Endothelial cell of umbilical vein (primary cell): ENCODE measurements at regions not wholly inside any gene's neighbourhood (a gene's known extent, or its start where the extent isn't known, plus 50 kb on each side); places are given as distances from the start of the nearest gene placed in this dataset.

ENCODE experiments used
- BruUV-seq: library from RNA; stranded (reverse); fragments of 400-500 nt; replicated peaks from 2 replicates; lab custom pipeline; 2021; lab: Mats Ljungman, UMichigan
- CTCF ChIA-PET: fragments of 300-600, 350-600 bp; sonication (Branson Sonifier 250); formaldehyde crosslinking; loops from one replicate; lab custom pipeline; 2021; ENCODE audit warnings: antibody characterized with exemption, inconsistent platforms; lab: Charles Lee
- POLR2A ChIA-PET: fragments of 300-600, 350-600 bp; sonication (Branson Sonifier 250); formaldehyde crosslinking; loops from one replicate; lab custom pipeline; 2021; ENCODE audit warnings: antibody characterized with exemption, inconsistent platforms; lab: Charles Lee
- DNase-seq: peaks from one replicate; pipeline ENCODE4 v3.0.0-alpha.2; 2011; ENCODE audit warnings: low read depth, low spot score
- FAIRE-seq: peaks from 2 replicates; lab custom pipeline; 2011; peaks lifted over from hg19 to GRCh38; lab: Jason Lieb, UNC
- H2AFZ ChIP-seq: 2 replicates; pipeline ENCODE4 v1.6.0; 2012; ENCODE audit warnings: low read depth, low read length, control low read depth, inconsistent platforms
- H3K27ac ChIP-seq: 2 replicates; pipeline ENCODE4 v1.5.1; 2011; ENCODE audit warnings: low read depth, mild to moderate bottlenecking, control low read depth, low read length, moderate library complexity; ENCODE audit not compliant: insufficient read depth
- H3K27me3 ChIP-seq, 2 experiments: 2 replicates each; pipeline versions ENCODE4 v1.6.0 to v1.6.1; 2011; ENCODE audit warnings: low read length in 2 of 2, mixed read lengths in 1 of 2; ENCODE audit not compliant: control insufficient read depth in 2 of 2, insufficient read depth in 2 of 2
- H3K36me3 ChIP-seq, 2 experiments: 2 replicates in 1 of 2; 3 replicates in 1 of 2; pipeline ENCODE4 v1.5.1; 2011; ENCODE audit warnings: low read length in 2 of 2, mild to moderate bottlenecking in 1 of 2, moderate library complexity in 1 of 2; ENCODE audit not compliant: control insufficient read depth in 2 of 2, insufficient read depth in 2 of 2; ENCODE audit errors: extremely low read depth in 1 of 2
- H3K4me1 ChIP-seq: 3 replicates; pipeline ENCODE4 v1.5.1; 2011; ENCODE audit warnings: mild to moderate bottlenecking, low read length; ENCODE audit not compliant: control insufficient read depth, insufficient read depth; ENCODE audit errors: extremely low read depth
- H3K4me2 ChIP-seq: 2 replicates; pipeline ENCODE4 v1.6.1; 2011; ENCODE audit warnings: low read length, control low read depth, mixed read lengths; ENCODE audit not compliant: insufficient read depth
- H3K4me3 ChIP-seq, 3 experiments: fragments of 200-600 bp in 1 of 3; sonication (generic), shearing (Covaris generic) in 1 of 3; replicated peaks in 1 of 3; 2 replicates each; pipeline ENCODE4 v1.5.1; 2011 to 2016; ENCODE audit warnings: control low read depth in 3 of 3, low read length in 3 of 3, mild to moderate bottlenecking in 2 of 3, inconsistent platforms in 1 of 3, low read depth in 1 of 3, moderate library complexity in 1 of 3; ENCODE audit not compliant: insufficient read depth in 1 of 3
- H3K79me2 ChIP-seq: 2 replicates; pipeline ENCODE4 v1.6.0; 2012; ENCODE audit warnings: low read length, inconsistent platforms; ENCODE audit not compliant: control insufficient read depth, insufficient read depth
- H3K9ac ChIP-seq: replicated peaks from 2 replicates; pipeline ENCODE3; 2011; ENCODE audit warnings: low read length, control low read depth; ENCODE audit not compliant: insufficient read depth; ENCODE audit errors: extremely low read depth
- H3K9me1 ChIP-seq: replicated peaks from 3 replicates; pipeline ENCODE4 v1.6.0; 2011; ENCODE audit warnings: mild to moderate bottlenecking, low read length; ENCODE audit not compliant: control insufficient read depth, insufficient read depth; ENCODE audit errors: extremely low read depth
- H3K9me3 ChIP-seq: replicated peaks from 2 replicates; pipeline ENCODE4 v1.5.1; 2012; ENCODE audit warnings: low read length, inconsistent platforms; ENCODE audit not compliant: control insufficient read depth, insufficient read depth
- H4K20me1 ChIP-seq: replicated peaks from 2 replicates; pipeline ENCODE3; 2011; ENCODE audit warnings: mild to moderate bottlenecking, low read length; ENCODE audit not compliant: control insufficient read depth, insufficient read depth; ENCODE audit errors: extremely low read depth
- EZH2 ChIP-seq: IDR thresholded peaks from 2 replicates; pipeline ENCODE4 v1.6.1; 2012; ENCODE audit warnings: borderline replicate concordance, low read depth, mild to moderate bottlenecking, moderate library complexity, low read length, inconsistent platforms; ENCODE audit not compliant: severe bottlenecking
- FOS ChIP-seq: IDR thresholded peaks from 2 replicates; pipeline ENCODE4 v1.6.1; 2011; ENCODE audit warnings: mild to moderate bottlenecking, low read length, moderate library complexity, borderline replicate concordance; ENCODE audit not compliant: insufficient read depth
- GATA2 ChIP-seq: IDR thresholded peaks from 2 replicates; pipeline ENCODE4 v1.7.0; 2011; ENCODE audit warnings: low read depth, mild to moderate bottlenecking, moderate library complexity, mixed read lengths, low read length; ENCODE audit not compliant: insufficient read length, insufficient read depth
- JUN ChIP-seq: IDR thresholded peaks from 2 replicates; pipeline ENCODE4 v1.6.1; 2011; ENCODE audit warnings: borderline replicate concordance, low read depth; ENCODE audit not compliant: insufficient read length, insufficient read depth
- MYC ChIP-seq: IDR thresholded peaks from one replicate; pipeline ENCODE4 v1.6.1; 2011; ENCODE audit warnings: mild to moderate bottlenecking, low read depth, low read length
- POLR2A ChIP-seq: IDR thresholded peaks from 2 replicates; pipeline ENCODE4 v1.6.1; 2012; ENCODE audit warnings: low read depth, mild to moderate bottlenecking, control low read depth, low read length
- POLR2AphosphoS5 ChIP-seq: IDR thresholded peaks from 2 replicates; pipeline ENCODE4 v1.6.1; 2012; ENCODE audit warnings: low read depth, mild to moderate bottlenecking, control low read depth, low read length, moderate library complexity; ENCODE audit not compliant: insufficient read depth
- dilution Hi-C: fragments of 300-500 bp; cut with MboI; formaldehyde crosslinking; loops from one replicate; pipeline ENCODE4 v1.15.0; 2019; ENCODE audit warnings: low sequenced_read_pairs; ENCODE audit not compliant: extremely low pct_ligation_motif_present
- intact Hi-C: fragments of 100-400 bp; cut with micrococcal nuclease; formaldehyde crosslinking; loops from one replicate; pipeline ENCODE4 v1.10.0; 2022
- TF ChIP-seq, protein P1 (sequence below), 2 donors: IDR thresholded peaks; 1 replicate in 1 of 2; 2 replicates in 1 of 2; pipeline ENCODE4 v1.5.1; 2011; ENCODE audit warnings: low read length in 2 of 2, mild to moderate bottlenecking in 2 of 2, moderate library complexity in 2 of 2, control low read depth in 1 of 2, inconsistent platforms in 1 of 2, low read depth in 1 of 2; ENCODE audit not compliant: insufficient read depth in 1 of 2; ENCODE audit errors: extremely low read depth in 1 of 2
- TF ChIP-seq, protein P2 (sequence below): IDR thresholded peaks from 2 replicates; pipeline ENCODE4 v1.6.1; 2011; ENCODE audit not compliant: insufficient read depth, insufficient read length

DNA sequence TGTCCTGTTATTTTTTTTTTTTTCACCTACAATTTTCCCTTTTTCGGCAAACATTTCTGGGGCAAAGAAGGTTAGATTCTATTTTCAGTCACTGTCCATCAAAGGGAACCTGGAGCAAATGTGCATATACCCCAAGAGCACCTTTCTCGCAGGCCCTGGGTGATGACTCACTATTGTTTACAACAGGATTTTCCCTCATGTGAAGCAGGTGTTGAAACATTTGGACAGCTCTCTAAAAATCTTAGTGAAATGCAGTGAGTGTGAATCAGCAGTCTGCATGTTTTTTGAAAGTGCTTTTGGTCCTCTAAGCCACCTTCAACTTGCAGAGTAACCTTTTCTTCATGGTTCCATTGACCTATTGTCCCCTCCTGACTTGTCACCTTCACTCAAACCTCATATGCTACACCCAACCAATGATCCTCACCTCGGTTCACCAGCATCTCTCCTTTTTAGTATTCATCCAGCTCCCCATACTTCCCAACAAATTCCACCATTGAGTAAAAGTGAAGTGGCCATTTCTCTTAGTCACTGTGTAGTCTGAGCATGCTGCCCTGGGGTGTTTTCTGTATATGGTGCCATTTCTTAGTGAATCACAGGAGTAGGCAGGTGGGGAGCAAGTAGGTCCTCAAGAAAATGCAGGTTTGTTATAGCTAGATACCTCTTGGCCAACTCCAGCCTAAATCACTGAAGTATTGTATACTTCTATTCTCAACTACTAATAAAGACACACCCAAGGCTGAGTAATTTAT, 260.2 kb downstream of the BMP4 start:
- Histone ChIP-seq H3K27me3 (no peaks in the 10 kb centered on the region), H3K4me3 (no peak overlapping the region), H3K4me2 (no peak overlapping the region), H3K4me1 (no peaks in the 10 kb centered on the region), H3K9me3 (no peaks in the 10 kb centered on the region), H2AFZ (no peak overlapping the region), H3K9me1 (no peaks in the 10 kb centered on the region), H3K27ac (no peak overlapping the region), H3K36me3 (no peaks in the 10 kb centered on the region), H4K20me1 (no peaks in the 10 kb centered on the region), H3K79me2 (no peaks in the 10 kb centered on the region), H3K9ac (no peak overlapping the region)
- dilution Hi-C loops (no loop called here), intact Hi-C loops (no loop called here)
- ChIA-PET POLR2A (no interaction called here), CTCF (interaction anchor here (0.9 kb wide), 2 partner anchors 76 to 156 kb away, joined by 3 read pairs; no protein-coding TSS in a partner anchor)
- DNase-seq (peak; percentile 23), FAIRE-seq (no peak)
- BruUV-seq = no TSS peak
- TF ChIP-seq MYC = no peak
- no peak for TF ChIP-seq GATA2
- no peak for TF ChIP-seq EZH2
- no peak for TF ChIP-seq POLR2A
- no peak for TF ChIP-seq POLR2AphosphoS5
- no peak for TF ChIP-seq JUN
- TF ChIP-seq, protein P1, sequence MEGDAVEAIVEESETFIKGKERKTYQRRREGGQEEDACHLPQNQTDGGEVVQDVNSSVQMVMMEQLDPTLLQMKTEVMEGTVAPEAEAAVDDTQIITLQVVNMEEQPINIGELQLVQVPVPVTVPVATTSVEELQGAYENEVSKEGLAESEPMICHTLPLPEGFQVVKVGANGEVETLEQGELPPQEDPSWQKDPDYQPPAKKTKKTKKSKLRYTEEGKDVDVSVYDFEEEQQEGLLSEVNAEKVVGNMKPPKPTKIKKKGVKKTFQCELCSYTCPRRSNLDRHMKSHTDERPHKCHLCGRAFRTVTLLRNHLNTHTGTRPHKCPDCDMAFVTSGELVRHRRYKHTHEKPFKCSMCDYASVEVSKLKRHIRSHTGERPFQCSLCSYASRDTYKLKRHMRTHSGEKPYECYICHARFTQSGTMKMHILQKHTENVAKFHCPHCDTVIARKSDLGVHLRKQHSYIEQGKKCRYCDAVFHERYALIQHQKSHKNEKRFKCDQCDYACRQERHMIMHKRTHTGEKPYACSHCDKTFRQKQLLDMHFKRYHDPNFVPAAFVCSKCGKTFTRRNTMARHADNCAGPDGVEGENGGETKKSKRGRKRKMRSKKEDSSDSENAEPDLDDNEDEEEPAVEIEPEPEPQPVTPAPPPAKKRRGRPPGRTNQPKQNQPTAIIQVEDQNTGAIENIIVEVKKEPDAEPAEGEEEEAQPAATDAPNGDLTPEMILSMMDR (IDR thresholded peaks at IDR 0.05; ENCODE audit: extremely low read depth in 1 of 2, insufficient read depth in 1 of 2, low read depth in 1 of 2, low read length in 2 of 2) = no peak
- TF ChIP-seq, protein P2, sequence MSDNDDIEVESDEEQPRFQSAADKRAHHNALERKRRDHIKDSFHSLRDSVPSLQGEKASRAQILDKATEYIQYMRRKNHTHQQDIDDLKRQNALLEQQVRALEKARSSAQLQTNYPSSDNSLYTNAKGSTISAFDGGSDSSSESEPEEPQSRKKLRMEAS = no peak
- TF ChIP-seq FOS = no peak
